ENCODE measurements at regions not wholly inside any gene's neighbourhood (a gene's known extent, or its start where the extent isn't known, plus 50 kb on each side); places are given as distances from the start of the nearest gene placed in this dataset.

DNA sequence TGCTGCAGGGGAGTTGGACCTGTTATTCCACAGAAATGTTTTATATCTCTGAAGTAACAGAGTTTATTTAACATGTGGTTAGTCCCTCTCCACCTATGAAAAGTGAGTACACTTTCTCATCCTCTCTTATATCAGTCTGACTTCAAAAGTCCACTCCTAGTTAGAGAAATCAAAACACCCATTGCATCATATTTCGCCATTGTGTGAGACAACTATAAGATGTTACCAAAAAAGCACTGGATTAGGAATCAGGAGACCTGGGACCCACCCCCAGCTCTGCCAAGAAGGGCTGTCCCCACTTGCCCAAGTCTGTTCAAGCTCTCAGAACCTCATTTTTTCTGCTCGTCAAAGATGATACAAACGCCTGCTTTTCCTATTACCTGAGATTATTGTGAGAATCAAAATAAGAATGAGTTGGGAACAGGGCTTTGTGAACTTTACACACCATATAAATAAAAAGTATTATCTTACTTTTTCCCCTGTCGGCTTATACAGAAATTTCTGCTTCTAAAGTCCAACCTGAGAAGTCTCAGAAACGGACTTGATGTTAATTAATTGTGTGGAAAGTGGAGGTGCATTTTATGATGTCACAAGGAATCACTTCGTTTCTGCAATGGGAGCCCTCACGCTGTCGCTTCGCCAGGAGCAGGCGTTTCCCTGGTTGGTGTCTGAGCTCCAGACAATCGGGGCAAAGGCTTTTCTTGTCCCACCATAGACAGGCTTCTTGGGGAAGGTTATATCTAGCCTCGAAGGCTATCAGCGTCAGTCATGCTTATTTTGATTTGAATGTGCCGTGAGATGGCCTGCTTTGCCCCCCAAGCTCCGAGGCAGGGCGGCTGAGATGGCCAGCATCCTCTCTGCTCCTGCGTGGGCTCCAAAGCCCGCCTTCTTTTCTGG lies 89.6 kb upstream of the ZNF516 start:
- no peak overlapping the region for H2AFZ ChIP-seq (ENCODE audit: low read length)
- H3K9ac ChIP-seq (ENCODE audit: insufficient read depth, low read length): no peak overlapping the region
- H3K4me3 ChIP-seq (replicated peaks in 1 of 4; ENCODE audit: control extremely low read depth in 1 of 4, insufficient read depth in 1 of 4, low read depth in 3 of 4, low read length in 4 of 4): no peak overlapping the region
- DNase-seq (ENCODE audit: low read depth in 2 of 2): no peak
- H3K27me3 ChIP-seq (ENCODE audit: control insufficient read depth, insufficient read depth, low read length): no peaks in the 10 kb centered on the region
- H3K27ac ChIP-seq (ENCODE audit: insufficient read depth, low read length): no peak overlapping the region
- no peaks in the 10 kb centered on the region for H3K4me1 ChIP-seq (ENCODE audit: control insufficient read depth, extremely low read depth, insufficient read depth, low read length)
- no peaks in the 10 kb centered on the region for H3K36me3 ChIP-seq (ENCODE audit: control insufficient read depth, insufficient read depth, low read length)
- H3K79me2 ChIP-seq (ENCODE audit: control insufficient read depth, insufficient read depth, low read length): no peaks in the 10 kb centered on the region
- H4K20me1 ChIP-seq (ENCODE audit: control insufficient read depth, extremely low read depth, insufficient read depth, low read length): no peaks in the 10 kb centered on the region
- no peaks in the 10 kb centered on the region for H3K9me3 ChIP-seq (ENCODE audit: control insufficient read depth, insufficient read depth, low read depth, low read length)
- H3K4me2 ChIP-seq (ENCODE audit: extremely low read depth, insufficient read depth, low read length): no peak overlapping the region
- no peak for TF ChIP-seq CTCF (conservative IDR thresholded peaks at IDR 0.05 in 1 of 2, IDR thresholded peaks at IDR 0.05 in 1 of 2; ENCODE audit: low read depth in 1 of 2, low read length in 2 of 2)
- TF ChIP-seq EZH2 (IDR thresholded peaks at IDR 0.05; ENCODE audit: low read length, missing control alignments): no peak

GRCh38 chr18:76581261-76581660 lies 86.2 kb upstream of the ZNF516 start:
- no peak for DNase-seq (ENCODE audit: low read depth in 2 of 2)
- Histone ChIP-seq H3K27ac (ENCODE audit: insufficient read depth, low read length) (no peak overlapping the region), H3K27me3 (ENCODE audit: control insufficient read depth, insufficient read depth, low read length) (no peaks in the 10 kb centered on the region), H3K9ac (ENCODE audit: insufficient read depth, low read length) (no peak overlapping the region), H3K4me3 (replicated peaks in 1 of 4; ENCODE audit: control extremely low read depth in 1 of 4, insufficient read depth in 1 of 4, low read depth in 3 of 4, low read length in 4 of 4) (no peak overlapping the region), H4K20me1 (ENCODE audit: control insufficient read depth, extremely low read depth, insufficient read depth, low read length) (no peaks in the 10 kb centered on the region), H3K36me3 (ENCODE audit: control insufficient read depth, insufficient read depth, low read length) (no peaks in the 10 kb centered on the region), H3K4me1 (ENCODE audit: control insufficient read depth, extremely low read depth, insufficient read depth, low read length) (no peaks in the 10 kb centered on the region), H3K79me2 (ENCODE audit: control insufficient read depth, insufficient read depth, low read length) (no peaks in the 10 kb centered on the region), H3K9me3 (ENCODE audit: control insufficient read depth, insufficient read depth, low read depth, low read length) (no peaks in the 10 kb centered on the region), H3K4me2 (ENCODE audit: extremely low read depth, insufficient read depth, low read length) (no peak overlapping the region), H2AFZ (ENCODE audit: low read length) (no peak overlapping the region)
- no peak for TF ChIP-seq CTCF (conservative IDR thresholded peaks at IDR 0.05 in 1 of 2, IDR thresholded peaks at IDR 0.05 in 1 of 2; ENCODE audit: low read depth in 1 of 2, low read length in 2 of 2)
- TF ChIP-seq EZH2 (IDR thresholded peaks at IDR 0.05; ENCODE audit: low read length, missing control alignments): no peak

DNA sequence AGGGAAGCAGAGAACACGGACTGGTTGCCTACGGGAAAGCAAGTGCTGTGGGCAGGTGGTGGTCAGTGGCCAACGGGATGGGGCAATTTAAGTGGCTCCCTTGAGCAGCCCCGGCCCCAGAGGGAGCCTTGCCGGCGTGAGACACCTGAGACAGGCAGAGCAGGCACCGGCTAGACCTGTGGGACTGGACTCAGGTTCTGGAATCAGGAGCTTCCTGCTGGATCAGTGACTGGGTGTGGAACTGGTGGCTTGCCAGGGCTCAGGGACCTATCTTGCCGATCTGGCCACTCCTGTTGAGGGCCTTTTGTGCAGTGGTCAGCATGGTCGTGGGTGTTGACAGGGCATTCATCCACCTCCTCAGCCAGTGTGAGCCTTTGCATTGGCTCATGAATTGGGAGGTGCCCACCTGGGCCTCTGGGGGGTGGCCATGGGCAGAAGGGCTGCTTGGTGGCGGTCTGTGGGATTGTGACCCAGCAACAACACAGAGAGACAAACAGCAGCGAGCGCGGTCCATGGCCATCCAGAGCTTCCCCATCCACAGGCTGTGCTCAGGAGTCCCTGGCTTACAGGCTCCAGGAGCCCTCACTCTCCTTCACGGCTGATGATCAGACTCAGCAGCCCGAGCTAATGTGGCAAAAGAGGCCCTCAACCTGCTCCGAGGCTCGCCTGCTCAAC lies 85.4 kb upstream of the ZNF516 start:
- Histone ChIP-seq H3K27me3 (ENCODE audit: control insufficient read depth, insufficient read depth, low read length) (no peaks in the 10 kb centered on the region), H3K36me3 (ENCODE audit: control insufficient read depth, insufficient read depth, low read length) (no peaks in the 10 kb centered on the region), H4K20me1 (ENCODE audit: control insufficient read depth, extremely low read depth, insufficient read depth, low read length) (no peaks in the 10 kb centered on the region), H3K79me2 (ENCODE audit: control insufficient read depth, insufficient read depth, low read length) (no peaks in the 10 kb centered on the region), H3K27ac (ENCODE audit: insufficient read depth, low read length) (no peak overlapping the region), H3K4me3 (replicated peaks in 1 of 4; ENCODE audit: control extremely low read depth in 1 of 4, insufficient read depth in 1 of 4, low read depth in 3 of 4, low read length in 4 of 4) (no peak overlapping the region), H3K4me1 (ENCODE audit: control insufficient read depth, extremely low read depth, insufficient read depth, low read length) (no peaks in the 10 kb centered on the region), H3K9me3 (ENCODE audit: control insufficient read depth, insufficient read depth, low read depth, low read length) (no peaks in the 10 kb centered on the region), H2AFZ (ENCODE audit: low read length) (no peak overlapping the region), H3K9ac (ENCODE audit: insufficient read depth, low read length) (no peak overlapping the region), H3K4me2 (ENCODE audit: extremely low read depth, insufficient read depth, low read length) (no peak overlapping the region)
- TF ChIP-seq CTCF (conservative IDR thresholded peaks at IDR 0.05 in 1 of 2, IDR thresholded peaks at IDR 0.05 in 1 of 2; ENCODE audit: low read depth in 1 of 2, low read length in 2 of 2) (no peak), EZH2 (IDR thresholded peaks at IDR 0.05; ENCODE audit: low read length, missing control alignments) (no peak)
- no peak for DNase-seq (ENCODE audit: low read depth in 2 of 2)

All from fibroblast of lung (primary cell).